GM12875 (cell line): ENCODE measurements at regions not wholly inside any gene's neighbourhood (a gene's known extent, or its start where the extent isn't known, plus 50 kb on each side); places are given as distances from the start of the nearest gene placed in this dataset.
A peak's percentile ranks its signal among the peaks of the same experiment; 100 is the strongest.

Source experiments
- H3K4me3 ChIP-seq: one replicate; pipeline ENCODE4 v1.5.1; 2011; ENCODE audit warnings: low read depth, low read length, control low read depth
- CTCF ChIP-seq: IDR thresholded peaks from 2 replicates; pipeline ENCODE4 v1.5.1; 2011; ENCODE audit warnings: low read depth, mild to moderate bottlenecking, control low read depth, inconsistent platforms, low read length, moderate library complexity, borderline replicate concordance; ENCODE audit not compliant: insufficient read depth

GRCh38 chr6:137697267-137697938, 169.7 kb upstream of the TNFAIP3 start:
- no peak overlapping the region for H3K4me3 ChIP-seq

GRCh38 chr6:137698636-137699030, 168.4 kb upstream of the TNFAIP3 start:
- H3K4me3 ChIP-seq, result no peak overlapping the region
- TF ChIP-seq CTCF, result no peak

More at GRCh38 chr6:137697267-137697938, 169.7 kb upstream of the TNFAIP3 start:
- TF ChIP-seq CTCF, result peak; percentile 21; the same call in 1 of the 2 replicates

- TF ChIP-seq CTCF, result no peak
These were observed 167.9 kb upstream of the TNFAIP3 start for GRCh38 chr6:137699031-137699683.

GRCh38 chr6:137700161-137700560, 166.9 kb upstream of the TNFAIP3 start:
- no peak for TF ChIP-seq CTCF
- no peak overlapping the region for H3K4me3 ChIP-seq

More at GRCh38 chr6:137699031-137699683, 167.9 kb upstream of the TNFAIP3 start:
- H3K4me3 ChIP-seq, result no peak overlapping the region

GRCh38 chr6:137700751-137701477, 166.1 kb upstream of the TNFAIP3 start:
- H3K4me3 ChIP-seq, result no peak overlapping the region
- no peak for TF ChIP-seq CTCF

- no peak for TF ChIP-seq CTCF
- no peak overlapping the region for H3K4me3 ChIP-seq
These were observed 165.1 kb upstream of the TNFAIP3 start for GRCh38 chr6:137701942-137702341.
